Activated naive CD8-positive, alpha-beta T cell treated with anti-CD3 and anti-CD28 coated beads, Interleukin-2, amount 10 ng/mL, durations not matched to agents 7 days and 5 days (primary cell): ENCODE measurements at regions not wholly inside any gene's neighbourhood (a gene's known extent, or its start where the extent isn't known, plus 50 kb on each side); places are given as distances from the start of the nearest gene placed in this dataset.

Experiments used
- ATAC-seq: fragments of 150-1000 bp; cut with Tn5 transposase; one replicate; pipeline ENCODE4 v1.10.0; 2021; ENCODE audit warnings: low read depth, moderate library complexity
- POLR2A ChIA-PET: fragments of 350-600 bp; sonication (Branson Sonifier 250); formaldehyde crosslinking; loops from one replicate; lab custom pipeline; 2021; ENCODE audit warnings: antibody characterized with exemption; lab: Charles Lee
- DNase-seq: peaks from one replicate; pipeline ENCODE4 v3.0.0; 2021
- H3K27ac Mint-ChIP-seq: one replicate; pipeline ENCODE4 v1.8.0; 2022; ENCODE audit warnings: mild to moderate bottlenecking, mixed read lengths
- H3K27me3 Mint-ChIP-seq: one replicate; pipeline ENCODE4 v1.8.0; 2022; ENCODE audit warnings: mild to moderate bottlenecking, moderate library complexity, mixed read lengths
- H3K36me3 Mint-ChIP-seq: one replicate; pipeline ENCODE4 v1.8.0; 2021; ENCODE audit warnings: mild to moderate bottlenecking, mixed read lengths
- H3K4me1 Mint-ChIP-seq: one replicate; pipeline ENCODE4 v1.8.0; 2021; ENCODE audit warnings: mixed read lengths
- H3K4me3 Mint-ChIP-seq: one replicate; pipeline ENCODE4 v1.8.0; 2022; ENCODE audit warnings: mild to moderate bottlenecking, moderate library complexity, mixed read lengths
- H3K9me3 Mint-ChIP-seq: one replicate; pipeline ENCODE4 v1.8.0; 2021; ENCODE audit warnings: mixed read lengths

- Mint-ChIP-seq H3K9me3 (no peaks in the 10 kb centered on the region), H3K36me3 (no peaks in the 10 kb centered on the region), H3K4me3 (no peak overlapping the region), H3K4me1 (no peaks in the 10 kb centered on the region), H3K27ac (no peak overlapping the region), H3K27me3 (no peaks in the 10 kb centered on the region)
- DNase-seq (no peak), ATAC-seq (no peak)
- POLR2A ChIA-PET = no interaction called here
Observed at GRCh38 chr5:86748538-86749105, 130.9 kb downstream of the COX7C start.

DNA sequence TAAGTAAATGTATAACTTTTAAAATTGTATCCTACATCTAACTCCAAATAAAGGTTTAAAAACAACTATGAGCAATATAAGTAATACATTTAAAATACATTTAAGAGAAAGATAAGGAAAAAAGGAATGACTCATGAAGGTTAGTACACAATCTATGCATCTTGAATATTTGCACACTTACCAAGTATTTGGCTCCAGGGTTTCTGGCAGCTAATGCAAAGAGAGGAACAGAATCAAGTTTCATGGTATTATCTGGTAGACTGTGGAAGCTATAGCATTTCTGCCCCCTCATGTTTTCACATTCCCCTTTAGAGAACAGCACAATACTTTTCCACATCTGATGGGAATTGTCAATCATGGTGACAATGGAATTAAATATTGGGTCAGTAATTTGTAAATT, 132.1 kb downstream of the COX7C start:
- Mint-ChIP-seq H3K9me3 (no peaks in the 10 kb centered on the region), H3K27ac (no peak overlapping the region), H3K36me3 (no peaks in the 10 kb centered on the region), H3K4me1 (no peaks in the 10 kb centered on the region), H3K4me3 (no peak overlapping the region), H3K27me3 (no peaks in the 10 kb centered on the region)
- POLR2A ChIA-PET = no interaction called here
- ATAC-seq (no peak), DNase-seq (no peak)

DNA sequence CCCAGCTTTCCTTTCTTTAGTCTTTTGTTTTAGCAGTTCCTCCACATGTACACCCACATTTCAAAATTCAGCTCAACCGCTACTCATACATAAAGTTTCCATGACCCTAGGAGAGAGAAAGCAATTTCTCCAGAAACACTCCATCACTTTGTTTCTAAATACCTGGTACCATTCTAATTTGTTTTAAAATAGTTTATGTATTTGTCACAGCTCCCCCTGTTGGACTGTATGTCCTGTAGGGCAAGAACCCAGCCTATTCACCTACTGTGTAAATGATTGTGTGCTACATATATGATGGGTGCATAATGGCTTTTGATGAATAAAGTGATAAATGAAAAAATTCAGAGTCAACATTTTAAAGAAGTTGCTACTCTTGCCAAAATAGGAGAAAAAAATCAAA, 139.1 kb downstream of the COX7C start:
- Mint-ChIP-seq H3K27ac (no peak overlapping the region), H3K9me3 (peaks cover 3% of the 10 kb centered on the region), H3K4me3 (no peak overlapping the region), H3K4me1 (no peaks in the 10 kb centered on the region), H3K36me3 (no peaks in the 10 kb centered on the region), H3K27me3 (peaks cover 2% of the 10 kb centered on the region)
- POLR2A ChIA-PET = no interaction called here
- DNase-seq = no peak
- no peak for ATAC-seq

DNA sequence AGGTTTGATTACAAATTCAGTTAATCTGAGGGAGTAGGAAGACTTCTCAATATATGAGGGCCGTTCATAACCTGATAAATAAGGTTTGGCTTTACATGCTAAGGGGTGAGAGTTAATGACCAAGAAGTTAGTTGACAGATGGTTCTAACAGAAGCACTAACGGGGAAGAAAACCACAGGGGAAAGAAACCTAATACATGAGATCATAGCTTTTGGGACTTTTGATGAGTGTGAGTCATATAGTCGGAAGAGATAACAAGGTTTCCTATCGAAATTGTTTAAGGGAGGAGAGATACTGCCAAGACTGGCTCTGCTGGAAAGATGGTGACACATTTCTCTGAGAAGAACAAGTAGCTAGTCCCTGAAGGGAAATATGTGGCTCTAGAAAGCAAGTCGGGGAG, 140.1 kb downstream of the COX7C start:
- DNase-seq = no peak
- H3K27ac Mint-ChIP-seq = no peak overlapping the region
- POLR2A ChIA-PET = no interaction called here
- peaks cover 3% of the 10 kb centered on the region for H3K9me3 Mint-ChIP-seq
- H3K27me3 Mint-ChIP-seq = peaks cover 2% of the 10 kb centered on the region
- H3K4me1 Mint-ChIP-seq = no peaks in the 10 kb centered on the region
- H3K36me3 Mint-ChIP-seq = no peaks in the 10 kb centered on the region
- no peak for ATAC-seq
- no peak overlapping the region for H3K4me3 Mint-ChIP-seq

DNA sequence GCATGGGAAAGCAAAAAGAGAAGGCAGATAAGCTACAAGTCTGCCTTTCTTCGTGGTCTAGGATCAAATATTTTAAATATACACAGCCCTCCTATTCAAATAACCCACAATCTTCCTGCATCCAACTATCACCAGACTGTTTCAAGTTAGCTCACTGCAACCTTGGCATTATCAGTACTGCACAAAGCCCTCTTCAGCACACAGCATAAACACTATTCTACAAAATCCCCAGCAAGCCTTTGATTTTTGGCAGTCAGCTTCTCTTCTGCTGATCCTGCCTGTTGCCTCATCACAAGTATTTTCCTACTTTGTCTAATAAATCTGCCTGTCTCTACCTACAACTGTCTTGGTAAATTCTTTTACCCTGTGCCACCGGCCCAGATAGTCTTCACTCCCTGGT, 142.9 kb downstream of the COX7C start:
- Mint-ChIP-seq H3K4me1 (no peaks in the 10 kb centered on the region), H3K4me3 (no peak overlapping the region), H3K9me3 (peaks cover 3% of the 10 kb centered on the region), H3K27ac (no peak overlapping the region), H3K27me3 (peaks cover 2% of the 10 kb centered on the region), H3K36me3 (no peaks in the 10 kb centered on the region)
- POLR2A ChIA-PET = no interaction called here
- DNase-seq (no peak), ATAC-seq (no peak)

DNA sequence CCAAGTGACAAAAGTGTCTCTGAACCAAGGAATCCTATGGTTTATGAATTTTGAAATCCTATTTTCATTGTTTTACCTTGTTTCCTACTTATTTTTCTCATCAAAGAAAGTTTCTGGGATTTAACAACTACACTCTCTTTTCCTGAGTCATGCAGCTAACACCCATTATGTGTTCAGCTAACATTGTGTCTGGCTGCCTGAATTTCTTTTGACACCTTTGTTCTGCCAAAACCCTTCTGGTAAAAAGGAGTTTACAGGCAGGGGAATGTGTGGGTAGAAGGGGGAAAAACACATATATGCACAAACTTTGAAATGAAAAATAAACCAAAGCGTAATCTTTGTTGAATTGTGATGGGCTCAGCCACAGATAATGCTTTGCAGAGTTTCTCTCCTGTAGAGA, 146.2 kb downstream of the COX7C start:
- POLR2A ChIA-PET = no interaction called here
- Mint-ChIP-seq H3K27ac (no peak overlapping the region), H3K9me3 (no peaks in the 10 kb centered on the region), H3K36me3 (no peaks in the 10 kb centered on the region), H3K27me3 (peaks cover 2% of the 10 kb centered on the region), H3K4me1 (no peaks in the 10 kb centered on the region), H3K4me3 (no peak overlapping the region)
- DNase-seq = no peak
- ATAC-seq = no peak

DNA sequence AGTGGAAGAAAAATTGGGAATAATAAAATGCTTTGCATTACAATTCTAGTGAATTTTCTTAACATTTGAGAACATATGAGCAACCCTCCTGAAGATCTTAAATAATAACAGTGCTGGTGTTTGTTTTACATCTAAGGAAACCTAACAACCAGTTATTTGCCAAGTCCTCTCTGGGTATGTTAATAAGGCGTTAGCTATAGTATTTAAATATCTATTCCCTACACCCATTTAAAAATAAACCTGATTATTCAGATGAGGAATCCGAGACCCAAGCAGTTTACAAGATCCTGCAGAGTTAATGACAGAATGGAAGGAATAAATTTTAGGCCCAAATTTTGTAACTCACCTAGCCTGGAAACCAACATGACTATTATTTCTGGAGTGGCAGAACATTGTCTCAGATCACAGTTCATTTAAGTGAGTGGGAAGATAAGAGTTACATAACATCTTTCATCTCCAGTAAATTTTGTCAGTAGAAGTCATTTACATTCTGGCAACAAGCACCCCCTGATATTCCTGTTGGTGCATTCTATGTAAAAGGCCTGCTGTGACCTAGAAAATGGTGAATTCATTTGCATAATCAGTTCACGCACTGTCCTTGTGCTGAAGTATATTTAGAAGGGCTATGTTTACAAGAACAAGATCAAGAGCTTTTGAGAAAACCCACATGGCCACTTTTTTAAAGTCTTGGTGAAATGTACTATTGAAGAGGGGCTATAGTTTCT, 148.2 kb downstream of the COX7C start:
- POLR2A ChIA-PET = no interaction called here
- H3K9me3 Mint-ChIP-seq = peaks cover 7% of the 10 kb centered on the region
- no peaks in the 10 kb centered on the region for H3K36me3 Mint-ChIP-seq
- H3K4me1 Mint-ChIP-seq = no peaks in the 10 kb centered on the region
- ATAC-seq (no peak), DNase-seq (no peak)
- H3K27me3 Mint-ChIP-seq = no peaks in the 10 kb centered on the region
- no peak overlapping the region for H3K4me3 Mint-ChIP-seq
- H3K27ac Mint-ChIP-seq = no peak overlapping the region

GRCh38 chr5:86768699-86769202, 151.0 kb downstream of the COX7C start:
- ATAC-seq = no peak
- POLR2A ChIA-PET = no interaction called here
- no peak for DNase-seq
- no peak overlapping the region for H3K27ac Mint-ChIP-seq
- no peaks in the 10 kb centered on the region for H3K36me3 Mint-ChIP-seq
- no peaks in the 10 kb centered on the region for H3K27me3 Mint-ChIP-seq
- no peak overlapping the region for H3K4me3 Mint-ChIP-seq
- H3K9me3 Mint-ChIP-seq = peaks cover 10% of the 10 kb centered on the region
- H3K4me1 Mint-ChIP-seq = no peaks in the 10 kb centered on the region

- no peak for DNase-seq
- POLR2A ChIA-PET = no interaction called here
- Mint-ChIP-seq H3K27ac (no peak overlapping the region), H3K9me3 (no peaks in the 10 kb centered on the region), H3K4me1 (no peaks in the 10 kb centered on the region), H3K4me3 (no peak overlapping the region), H3K27me3 (no peaks in the 10 kb centered on the region), H3K36me3 (no peaks in the 10 kb centered on the region)
- no peak for ATAC-seq
Observed at GRCh38 chr5:86780018-86780417, 162.3 kb downstream of the COX7C start.

GRCh38 chr5:86786955-86787354, 169.2 kb downstream of the COX7C start:
- H3K9me3 Mint-ChIP-seq = no peaks in the 10 kb centered on the region
- no peaks in the 10 kb centered on the region for H3K4me1 Mint-ChIP-seq
- no peak overlapping the region for H3K27ac Mint-ChIP-seq
- DNase-seq (no peak), ATAC-seq (no peak)
- POLR2A ChIA-PET = no interaction called here
- H3K27me3 Mint-ChIP-seq = no peaks in the 10 kb centered on the region
- H3K36me3 Mint-ChIP-seq = no peaks in the 10 kb centered on the region
- H3K4me3 Mint-ChIP-seq = no peak overlapping the region

GRCh38 chr5:86795659-86796058, 177.9 kb downstream of the COX7C start:
- no peaks in the 10 kb centered on the region for H3K9me3 Mint-ChIP-seq
- peaks cover 2% of the 10 kb centered on the region for H3K27me3 Mint-ChIP-seq
- H3K4me3 Mint-ChIP-seq = no peak overlapping the region
- no peak overlapping the region for H3K27ac Mint-ChIP-seq
- no peaks in the 10 kb centered on the region for H3K36me3 Mint-ChIP-seq
- DNase-seq = no peak
- no peaks in the 10 kb centered on the region for H3K4me1 Mint-ChIP-seq
- POLR2A ChIA-PET = no interaction called here
- ATAC-seq = no peak

DNA sequence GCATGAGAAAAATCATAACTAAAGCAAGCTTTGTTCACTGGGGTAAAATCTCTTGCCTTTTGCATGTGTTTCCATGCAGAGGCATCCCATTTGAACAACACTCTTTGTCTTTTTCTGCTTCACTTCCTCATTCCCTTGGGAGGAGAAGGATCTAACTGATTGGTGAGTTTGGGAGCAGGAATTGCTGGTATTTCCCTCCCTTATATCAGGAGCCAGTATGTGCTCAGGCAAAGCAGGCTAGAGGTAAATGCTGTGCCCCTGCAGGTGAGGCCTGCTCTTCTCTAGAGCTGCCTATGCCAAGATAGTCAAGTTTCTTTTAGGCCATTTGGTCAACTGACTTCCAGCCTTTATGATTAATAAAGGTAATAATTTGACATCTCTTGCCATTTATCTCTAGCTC, 179.9 kb downstream of the COX7C start:
- Mint-ChIP-seq H3K4me3 (no peak overlapping the region), H3K27ac (no peak overlapping the region), H3K36me3 (no peaks in the 10 kb centered on the region), H3K4me1 (no peaks in the 10 kb centered on the region), H3K9me3 (no peaks in the 10 kb centered on the region), H3K27me3 (peaks cover 2% of the 10 kb centered on the region)
- POLR2A ChIA-PET = no interaction called here
- DNase-seq (no peak), ATAC-seq (no peak)

GRCh38 chr5:86806206-86806605, 188.5 kb downstream of the COX7C start:
- ATAC-seq (no peak), DNase-seq (no peak)
- Mint-ChIP-seq H3K27ac (no peak overlapping the region), H3K27me3 (peaks cover 2% of the 10 kb centered on the region), H3K4me3 (no peak overlapping the region), H3K36me3 (no peaks in the 10 kb centered on the region), H3K4me1 (no peaks in the 10 kb centered on the region), H3K9me3 (no peaks in the 10 kb centered on the region)
- POLR2A ChIA-PET = no interaction called here
